GM19328 (cell line): ENCODE measurements at regions not wholly inside any gene's neighbourhood (a gene's known extent, or its start where the extent isn't known, plus 50 kb on each side); places are given as distances from the start of the nearest gene placed in this dataset.
"Not testable (repeated sequence)": the region's sequence is repeated elsewhere in the genome, so short reads cannot be mapped to it uniquely, and the experiment has no call there.

ENCODE experiments used
- ATAC-seq: cut with Tn5 transposase; IDR thresholded peaks from one replicate; pipeline ENCODE4 v1.9.1; 2021; ENCODE audit warnings: mild to moderate bottlenecking, moderate library complexity; ENCODE audit not compliant: unreplicated experiment

GRCh38 chr7:26083113-26083512 is 68.9 kb upstream of the NFE2L3 start:
- no peak for ATAC-seq

GRCh38 chr7:26084418-26084817 is 67.6 kb upstream of the NFE2L3 start:
- ATAC-seq = no peak

- ATAC-seq = no peak
Measured at GRCh38 chr7:26085771-26086170, 66.2 kb upstream of the NFE2L3 start.

- ATAC-seq = no peak
Measured at GRCh38 chr7:26087321-26088091, 64.5 kb upstream of the NFE2L3 start.

- not testable (repeated sequence) for ATAC-seq
Measured at GRCh38 chr7:26089469-26089868, 62.5 kb upstream of the NFE2L3 start.

DNA sequence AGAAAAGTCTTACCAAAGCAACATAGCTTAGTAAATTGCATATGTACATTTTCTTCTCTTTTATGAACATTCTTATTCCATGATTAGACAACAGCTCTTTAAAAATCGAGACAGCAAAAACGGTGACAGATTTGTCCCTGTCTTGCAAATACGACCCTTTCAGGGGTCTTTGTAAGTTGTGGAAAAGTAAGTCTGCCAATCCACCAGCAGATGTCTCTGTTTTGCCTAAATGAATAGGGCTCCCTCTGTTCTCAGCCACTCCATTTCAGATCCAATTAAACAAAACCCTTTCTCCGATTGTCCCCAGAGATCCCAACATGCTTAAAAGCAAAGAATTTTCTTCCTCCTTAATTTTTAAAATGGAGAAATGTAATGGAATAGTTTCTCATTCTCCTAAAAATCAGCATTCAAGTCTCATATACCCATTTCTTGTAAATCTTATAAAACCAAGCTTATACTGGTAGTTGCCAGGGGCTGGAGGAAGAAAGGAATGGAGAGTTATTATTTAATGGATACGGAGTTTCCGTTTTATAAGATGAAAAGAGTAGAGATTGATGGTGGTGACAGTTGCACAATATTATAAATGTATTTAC is 61.0 kb upstream of the NFE2L3 start:
- ATAC-seq = no peak

GRCh38 chr7:26091933-26092332 is 60.1 kb upstream of the NFE2L3 start:
- no peak for ATAC-seq

GRCh38 chr7:26093023-26093422 is 59.0 kb upstream of the NFE2L3 start:
- no peak for ATAC-seq

GRCh38 chr7:26096136-26096535 is 55.9 kb upstream of the NFE2L3 start:
- no peak for ATAC-seq

DNA sequence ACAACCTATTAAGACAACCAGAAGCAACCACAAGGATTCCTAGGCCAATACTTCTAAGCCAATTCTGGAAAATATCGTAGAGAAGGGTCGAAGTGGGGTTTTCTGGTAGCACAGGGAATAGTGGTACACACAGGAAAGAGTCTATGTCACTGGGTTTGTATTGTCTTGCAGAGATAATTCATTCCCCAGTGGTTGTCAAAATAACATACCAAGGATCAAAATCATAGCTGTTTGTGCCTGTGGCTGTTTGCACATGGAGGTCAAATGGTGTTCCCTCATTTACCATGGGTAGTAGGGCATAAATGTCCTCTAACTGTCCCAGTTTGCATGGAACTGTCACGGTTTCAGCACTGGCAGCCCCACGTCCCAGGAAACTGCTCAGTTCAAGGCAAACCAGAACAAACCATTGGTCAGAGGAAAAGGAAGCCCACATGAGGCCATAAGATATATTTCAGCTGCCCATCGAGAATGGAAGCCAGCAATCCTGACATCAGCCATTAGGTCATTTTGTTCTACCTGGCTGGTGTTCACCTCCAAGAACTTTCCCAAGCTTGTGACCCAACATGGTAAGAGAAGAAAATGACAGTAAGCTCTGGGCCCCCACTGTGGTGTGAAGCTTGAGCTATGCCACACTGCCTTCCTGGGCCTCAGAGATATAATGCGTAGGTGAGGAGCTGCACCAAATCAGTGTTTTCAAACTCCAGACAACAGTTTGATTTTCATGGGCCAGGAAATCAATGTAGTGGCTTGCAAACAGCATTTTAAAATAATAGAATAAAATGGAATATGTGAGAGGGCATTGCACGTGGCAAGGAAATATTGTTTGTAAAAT is 53.9 kb upstream of the NFE2L3 start:
- ATAC-seq = no peak

DNA sequence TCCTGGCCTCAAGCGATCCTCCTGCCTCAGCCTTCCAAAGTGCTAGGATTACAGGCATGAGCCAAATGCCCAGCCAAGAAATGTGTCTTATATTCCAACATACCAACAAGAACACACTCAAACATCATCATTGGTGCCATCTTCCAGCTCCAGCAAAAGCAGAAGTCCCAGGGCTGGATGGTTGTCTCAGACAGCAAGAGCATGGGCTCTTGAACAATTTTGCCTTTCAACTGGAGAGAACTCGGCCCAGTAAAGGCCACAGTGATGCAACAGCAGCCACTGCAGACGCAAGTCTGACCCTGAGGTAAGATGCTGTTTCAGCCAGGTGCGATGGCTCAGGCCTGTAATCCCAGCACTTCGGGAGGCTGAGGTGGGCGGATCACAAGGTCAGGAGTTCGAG is 52.8 kb upstream of the NFE2L3 start:
- ATAC-seq = no peak

DNA sequence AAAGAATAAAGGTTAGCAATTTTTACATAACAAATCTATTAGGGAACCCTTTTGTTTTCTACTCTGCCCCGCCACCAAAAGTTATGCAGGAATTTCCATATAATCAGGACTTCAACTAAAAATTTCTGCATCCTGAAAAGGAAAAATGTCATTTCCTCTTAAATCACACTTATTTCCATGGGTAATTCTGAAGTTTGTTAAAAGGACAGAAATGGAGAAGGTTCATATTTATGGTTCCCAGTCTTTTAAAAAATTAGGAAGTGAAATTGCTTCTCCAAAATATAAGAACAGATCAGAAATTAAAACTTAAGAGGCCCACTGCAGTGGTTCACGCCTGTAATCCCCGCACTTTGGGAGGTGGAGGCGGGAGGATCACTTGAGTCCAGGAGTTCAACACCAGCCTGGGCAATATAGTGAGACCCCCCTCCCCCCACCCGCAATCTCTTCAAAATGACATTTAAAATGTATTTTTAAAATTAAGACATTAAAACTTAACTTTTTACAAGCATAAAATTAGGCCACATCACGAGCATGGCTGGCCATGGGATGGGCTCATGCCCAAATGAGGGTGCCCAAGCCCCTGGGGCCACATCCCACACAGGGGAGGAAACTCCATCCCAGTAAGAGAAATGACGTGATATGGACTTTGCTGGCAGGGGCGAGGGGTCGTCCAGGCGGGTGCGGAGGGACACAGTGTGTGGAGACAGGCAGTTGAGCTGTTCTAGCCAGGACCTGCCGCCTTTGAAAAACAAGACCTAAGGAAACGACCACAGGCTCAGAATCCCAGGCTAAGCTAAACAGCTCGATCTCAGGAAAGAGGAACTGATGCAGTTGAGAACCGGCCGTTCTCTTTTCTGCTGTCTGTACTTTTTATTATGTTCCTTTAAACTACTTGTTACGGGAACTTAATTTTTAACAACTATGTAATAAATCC is 51.3 kb upstream of the NFE2L3 start:
- ATAC-seq = no peak

- no peak for ATAC-seq
Measured at GRCh38 chr7:26101361-26102151, 50.4 kb upstream of the NFE2L3 start.

GRCh38 chr7:26102176-26102575 is 49.8 kb upstream of the NFE2L3 start:
- no peak for ATAC-seq
